HL-60 (cell line): ENCODE measurements at regions not wholly inside any gene's neighbourhood (a gene's known extent, or its start where the extent isn't known, plus 50 kb on each side); places are given as distances from the start of the nearest gene placed in this dataset.

Experiments used
- GABPA ChIP-seq: IDR thresholded peaks from 2 replicates; pipeline ENCODE4 v1.6.1; 2012; ENCODE audit warnings: low read depth
- POLR2AphosphoS5 ChIP-seq: IDR thresholded peaks from 2 replicates; pipeline ENCODE4 v1.6.1; 2012; ENCODE audit warnings: low read depth
- SPI1 ChIP-seq: IDR thresholded peaks from 2 replicates; pipeline ENCODE4 v1.6.1; 2012; ENCODE audit warnings: low read depth, mild to moderate bottlenecking, borderline replicate concordance
- TF ChIP-seq, protein P1 (sequence below): IDR thresholded peaks from one replicate; pipeline ENCODE4 v1.5.1; 2011; ENCODE audit warnings: low read length, control low read depth, inconsistent platforms; ENCODE audit not compliant: insufficient read depth
- TF ChIP-seq, protein P2 (sequence below): IDR thresholded peaks from 2 replicates; pipeline ENCODE4 v1.6.1; 2012; ENCODE audit warnings: low read depth; ENCODE audit not compliant: insufficient replicate concordance

DNA sequence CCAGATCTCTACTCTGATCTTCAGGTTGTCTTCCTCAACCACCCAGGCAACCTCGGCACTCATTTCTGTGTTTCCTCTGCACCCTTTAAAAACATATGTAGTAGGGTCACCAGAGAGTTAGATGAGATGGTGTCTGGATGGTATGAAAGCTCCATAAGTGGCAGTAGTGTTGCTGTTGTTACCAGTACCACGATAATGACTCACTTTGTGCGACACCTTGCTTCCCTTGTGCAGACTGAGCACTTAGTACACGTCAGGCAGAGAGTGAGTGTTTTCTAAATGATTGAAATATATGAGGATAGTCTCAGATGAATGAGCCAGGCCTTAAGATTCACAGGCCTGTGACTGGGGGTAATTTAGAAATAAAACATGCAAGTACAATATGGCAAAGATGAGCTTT lies 188.7 kb downstream of the MAF start:
- TF ChIP-seq POLR2AphosphoS5 = no peak
- TF ChIP-seq, protein P1, sequence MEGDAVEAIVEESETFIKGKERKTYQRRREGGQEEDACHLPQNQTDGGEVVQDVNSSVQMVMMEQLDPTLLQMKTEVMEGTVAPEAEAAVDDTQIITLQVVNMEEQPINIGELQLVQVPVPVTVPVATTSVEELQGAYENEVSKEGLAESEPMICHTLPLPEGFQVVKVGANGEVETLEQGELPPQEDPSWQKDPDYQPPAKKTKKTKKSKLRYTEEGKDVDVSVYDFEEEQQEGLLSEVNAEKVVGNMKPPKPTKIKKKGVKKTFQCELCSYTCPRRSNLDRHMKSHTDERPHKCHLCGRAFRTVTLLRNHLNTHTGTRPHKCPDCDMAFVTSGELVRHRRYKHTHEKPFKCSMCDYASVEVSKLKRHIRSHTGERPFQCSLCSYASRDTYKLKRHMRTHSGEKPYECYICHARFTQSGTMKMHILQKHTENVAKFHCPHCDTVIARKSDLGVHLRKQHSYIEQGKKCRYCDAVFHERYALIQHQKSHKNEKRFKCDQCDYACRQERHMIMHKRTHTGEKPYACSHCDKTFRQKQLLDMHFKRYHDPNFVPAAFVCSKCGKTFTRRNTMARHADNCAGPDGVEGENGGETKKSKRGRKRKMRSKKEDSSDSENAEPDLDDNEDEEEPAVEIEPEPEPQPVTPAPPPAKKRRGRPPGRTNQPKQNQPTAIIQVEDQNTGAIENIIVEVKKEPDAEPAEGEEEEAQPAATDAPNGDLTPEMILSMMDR = no peak
- TF ChIP-seq, protein P2, sequence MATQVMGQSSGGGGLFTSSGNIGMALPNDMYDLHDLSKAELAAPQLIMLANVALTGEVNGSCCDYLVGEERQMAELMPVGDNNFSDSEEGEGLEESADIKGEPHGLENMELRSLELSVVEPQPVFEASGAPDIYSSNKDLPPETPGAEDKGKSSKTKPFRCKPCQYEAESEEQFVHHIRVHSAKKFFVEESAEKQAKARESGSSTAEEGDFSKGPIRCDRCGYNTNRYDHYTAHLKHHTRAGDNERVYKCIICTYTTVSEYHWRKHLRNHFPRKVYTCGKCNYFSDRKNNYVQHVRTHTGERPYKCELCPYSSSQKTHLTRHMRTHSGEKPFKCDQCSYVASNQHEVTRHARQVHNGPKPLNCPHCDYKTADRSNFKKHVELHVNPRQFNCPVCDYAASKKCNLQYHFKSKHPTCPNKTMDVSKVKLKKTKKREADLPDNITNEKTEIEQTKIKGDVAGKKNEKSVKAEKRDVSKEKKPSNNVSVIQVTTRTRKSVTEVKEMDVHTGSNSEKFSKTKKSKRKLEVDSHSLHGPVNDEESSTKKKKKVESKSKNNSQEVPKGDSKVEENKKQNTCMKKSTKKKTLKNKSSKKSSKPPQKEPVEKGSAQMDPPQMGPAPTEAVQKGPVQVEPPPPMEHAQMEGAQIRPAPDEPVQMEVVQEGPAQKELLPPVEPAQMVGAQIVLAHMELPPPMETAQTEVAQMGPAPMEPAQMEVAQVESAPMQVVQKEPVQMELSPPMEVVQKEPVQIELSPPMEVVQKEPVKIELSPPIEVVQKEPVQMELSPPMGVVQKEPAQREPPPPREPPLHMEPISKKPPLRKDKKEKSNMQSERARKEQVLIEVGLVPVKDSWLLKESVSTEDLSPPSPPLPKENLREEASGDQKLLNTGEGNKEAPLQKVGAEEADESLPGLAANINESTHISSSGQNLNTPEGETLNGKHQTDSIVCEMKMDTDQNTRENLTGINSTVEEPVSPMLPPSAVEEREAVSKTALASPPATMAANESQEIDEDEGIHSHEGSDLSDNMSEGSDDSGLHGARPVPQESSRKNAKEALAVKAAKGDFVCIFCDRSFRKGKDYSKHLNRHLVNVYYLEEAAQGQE = no peak
- no peak for TF ChIP-seq GABPA
- no peak for TF ChIP-seq SPI1
